Smooth muscle cell (in vitro differentiated cells): ENCODE measurements at regions not wholly inside any gene's neighbourhood (a gene's known extent, or its start where the extent isn't known, plus 50 kb on each side); places are given as distances from the start of the nearest gene placed in this dataset.

Experiments
- DNase-seq: peaks from one replicate; lab custom pipeline; 2025; ENCODE audit not compliant: unreplicated experiment; lab: John Stamatoyannopoulos, UW
- H2AFZ ChIP-seq: fragments of 200-600 bp; sonication (generic); 2 replicates; pipeline ENCODE4 v1.6.0; 2016; ENCODE audit warnings: antibody characterized with exemption, low read depth, mild to moderate bottlenecking
- H3F3A ChIP-seq: fragments of 200-600 bp; sonication (generic); 2 replicates; pipeline ENCODE4 v1.6.0; 2017; ENCODE audit warnings: antibody characterized with exemption, low read depth
- H3K27ac ChIP-seq: fragments of 200-600 bp; sonication (generic); 2 replicates; pipeline ENCODE4 v1.5.1; 2016; ENCODE audit warnings: low read depth, mild to moderate bottlenecking
- H3K27me3 ChIP-seq: fragments of 200-600 bp; sonication (generic); 2 replicates; pipeline ENCODE4 v1.6.1; 2016; ENCODE audit warnings: low read depth, mild to moderate bottlenecking
- H3K36me3 ChIP-seq: fragments of 200-600 bp; sonication (generic); 2 replicates; pipeline ENCODE4 v1.5.1; 2016; ENCODE audit warnings: low read depth
- H3K4me1 ChIP-seq: fragments of 200-600 bp; sonication (generic); 2 replicates; pipeline ENCODE4 v1.5.1; 2016; ENCODE audit warnings: low read depth
- H3K4me2 ChIP-seq: fragments of 200-600 bp; sonication (generic); 2 replicates; pipeline ENCODE4 v1.6.0; 2016; ENCODE audit warnings: mild to moderate bottlenecking
- H3K4me3 ChIP-seq: fragments of 200-600 bp; sonication (generic); 2 replicates; pipeline ENCODE4 v1.5.1; 2016; ENCODE audit warnings: mild to moderate bottlenecking
- H3K79me2 ChIP-seq: fragments of 200-600 bp; sonication (generic); 2 replicates; pipeline ENCODE4 v1.6.0; 2016; ENCODE audit warnings: low read depth, mild to moderate bottlenecking
- H3K9ac ChIP-seq: fragments of 200-600 bp; sonication (generic); 2 replicates; pipeline ENCODE4 v1.6.0; 2016; ENCODE audit warnings: low read depth
- H3K9me3 ChIP-seq: fragments of 200-600 bp; sonication (generic); replicated peaks from 2 replicates; pipeline ENCODE4 v1.5.1; 2016; ENCODE audit warnings: low read depth
- H4K20me1 ChIP-seq: fragments of 200-600 bp; sonication (generic); 2 replicates; pipeline ENCODE4 v1.6.0; 2016; ENCODE audit warnings: low read depth
- WGBS: methylation state at CpG from one replicate; pipeline ENCODE4 v1.1.7; 2016; ENCODE audit warnings: low lambda C conversion rate; 5-methylcytosine and 5-hydroxymethylcytosine counted together
- TF ChIP-seq, protein P1 (sequence below): fragments of 200-600 bp; sonication (generic); IDR thresholded peaks from 2 replicates; pipeline ENCODE4 v1.5.1; 2017; ENCODE audit warnings: borderline replicate concordance, mild to moderate bottlenecking, antibody characterized with exemption; ENCODE audit not compliant: insufficient read depth, poor library complexity, severe bottlenecking

- no peaks in the 10 kb centered on the region for H3K36me3 ChIP-seq
- no peak overlapping the region for H3K27ac ChIP-seq
- no peaks in the 10 kb centered on the region for H4K20me1 ChIP-seq
- H3K9me3 ChIP-seq = no peaks in the 10 kb centered on the region
- H3K4me3 ChIP-seq = no peak overlapping the region
- H3K9ac ChIP-seq = no peak overlapping the region
- TF ChIP-seq, protein P1, sequence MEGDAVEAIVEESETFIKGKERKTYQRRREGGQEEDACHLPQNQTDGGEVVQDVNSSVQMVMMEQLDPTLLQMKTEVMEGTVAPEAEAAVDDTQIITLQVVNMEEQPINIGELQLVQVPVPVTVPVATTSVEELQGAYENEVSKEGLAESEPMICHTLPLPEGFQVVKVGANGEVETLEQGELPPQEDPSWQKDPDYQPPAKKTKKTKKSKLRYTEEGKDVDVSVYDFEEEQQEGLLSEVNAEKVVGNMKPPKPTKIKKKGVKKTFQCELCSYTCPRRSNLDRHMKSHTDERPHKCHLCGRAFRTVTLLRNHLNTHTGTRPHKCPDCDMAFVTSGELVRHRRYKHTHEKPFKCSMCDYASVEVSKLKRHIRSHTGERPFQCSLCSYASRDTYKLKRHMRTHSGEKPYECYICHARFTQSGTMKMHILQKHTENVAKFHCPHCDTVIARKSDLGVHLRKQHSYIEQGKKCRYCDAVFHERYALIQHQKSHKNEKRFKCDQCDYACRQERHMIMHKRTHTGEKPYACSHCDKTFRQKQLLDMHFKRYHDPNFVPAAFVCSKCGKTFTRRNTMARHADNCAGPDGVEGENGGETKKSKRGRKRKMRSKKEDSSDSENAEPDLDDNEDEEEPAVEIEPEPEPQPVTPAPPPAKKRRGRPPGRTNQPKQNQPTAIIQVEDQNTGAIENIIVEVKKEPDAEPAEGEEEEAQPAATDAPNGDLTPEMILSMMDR = no peak
- H3K27me3 ChIP-seq = peaks cover 6% of the 10 kb centered on the region
- H3K4me2 ChIP-seq = no peak overlapping the region
- no peaks in the 10 kb centered on the region for H3K79me2 ChIP-seq
- no peak overlapping the region for H2AFZ ChIP-seq
- no peak for DNase-seq
- no peaks in the 10 kb centered on the region for H3K4me1 ChIP-seq
- peaks cover 11% of the 10 kb centered on the region for H3F3A ChIP-seq
- 75% methylated on average over 11 of the region's 11 CpGs for WGBS
Measured at GRCh38 chr15:70427167-70428120, 329.7 kb upstream of the TLE3 start.

GRCh38 chr15:70426096-70426821, 328.5 kb upstream of the TLE3 start:
- Histone ChIP-seq H3K36me3 (no peaks in the 10 kb centered on the region), H3K27ac (no peak overlapping the region), H3K4me3 (no peak overlapping the region), H3K79me2 (no peaks in the 10 kb centered on the region), H2AFZ (no peak overlapping the region), H3K4me1 (no peaks in the 10 kb centered on the region), H3K4me2 (peak overlapping the region; percentile 45), H3F3A (peaks cover 11% of the 10 kb centered on the region), H3K9me3 (no peaks in the 10 kb centered on the region), H4K20me1 (no peaks in the 10 kb centered on the region), H3K9ac (no peak overlapping the region), H3K27me3 (peaks cover 6% of the 10 kb centered on the region)
- no peak for DNase-seq
- WGBS = 66% methylated on average over 17 of the region's 17 CpGs
- TF ChIP-seq, protein P1 = no peak

- Histone ChIP-seq H3K4me2 (no peak overlapping the region), H3K27me3 (peaks cover 6% of the 10 kb centered on the region), H2AFZ (no peak overlapping the region), H3K79me2 (no peaks in the 10 kb centered on the region), H3K4me1 (no peaks in the 10 kb centered on the region), H3K27ac (no peak overlapping the region), H3K36me3 (no peaks in the 10 kb centered on the region), H3K4me3 (no peak overlapping the region), H3K9ac (no peak overlapping the region), H4K20me1 (no peaks in the 10 kb centered on the region), H3F3A (peaks cover 11% of the 10 kb centered on the region), H3K9me3 (no peaks in the 10 kb centered on the region)
- DNase-seq = no peak
- TF ChIP-seq, protein P1 = no peak
- WGBS = 77% methylated on average over 4 of the region's 4 CpGs
Measured at GRCh38 chr15:70424937-70425411, 327.3 kb upstream of the TLE3 start.
